NCI-H187 (cell line): ENCODE measurements at regions not wholly inside any gene's neighbourhood (a gene's known extent, or its start where the extent isn't known, plus 50 kb on each side); places are given as distances from the start of the nearest gene placed in this dataset.
"Not testable (repeated sequence)": the region's sequence is repeated elsewhere in the genome, so short reads cannot be mapped to it uniquely, and the experiment has no call there.

Source experiments
- DNase-seq, 2 experiments: peaks; one replicate each; lab custom pipeline; 2025; lab: John Stamatoyannopoulos, UW

DNA sequence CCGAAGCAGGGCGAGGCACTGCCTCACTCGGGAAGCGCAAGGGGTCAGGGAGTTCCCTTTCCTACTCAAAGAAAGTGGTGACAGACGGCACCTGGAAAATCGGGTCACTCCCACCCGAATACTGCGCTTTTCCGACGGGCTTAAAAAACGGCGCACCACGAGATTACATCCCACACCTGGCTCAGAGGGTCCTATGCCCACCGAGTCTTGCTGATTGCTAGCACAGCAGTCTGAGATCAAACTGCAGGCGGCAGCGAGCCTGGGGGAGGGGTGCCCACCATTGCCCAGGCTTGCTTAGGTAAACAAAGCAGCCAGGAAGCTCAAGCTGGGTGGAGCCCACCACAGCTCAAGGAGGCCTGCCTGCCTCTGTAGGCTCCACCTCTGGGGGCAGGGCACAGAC, 549.4 kb downstream of the KIF20B start:
- not testable (repeated sequence) for DNase-seq

DNA sequence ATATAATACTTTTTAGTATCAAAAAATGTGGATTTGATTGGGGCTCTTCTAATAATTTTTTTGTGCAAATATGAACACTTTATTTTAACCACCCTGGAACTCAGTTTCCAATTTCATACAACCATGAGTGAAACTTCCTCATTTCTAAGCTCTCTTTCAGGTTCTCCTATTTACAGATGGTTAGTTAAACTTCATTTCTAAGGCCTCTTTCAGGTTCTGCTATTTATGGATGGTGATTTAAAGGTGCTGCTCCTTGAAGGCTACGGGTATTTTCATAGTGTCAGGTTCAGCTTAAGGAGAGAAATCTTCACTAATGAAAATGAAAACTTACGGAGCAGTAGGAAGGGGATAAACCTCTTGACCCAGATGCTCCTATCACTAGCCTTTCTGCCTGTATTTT, 568.3 kb downstream of the KIF20B start:
- DNase-seq, result no peak

DNA sequence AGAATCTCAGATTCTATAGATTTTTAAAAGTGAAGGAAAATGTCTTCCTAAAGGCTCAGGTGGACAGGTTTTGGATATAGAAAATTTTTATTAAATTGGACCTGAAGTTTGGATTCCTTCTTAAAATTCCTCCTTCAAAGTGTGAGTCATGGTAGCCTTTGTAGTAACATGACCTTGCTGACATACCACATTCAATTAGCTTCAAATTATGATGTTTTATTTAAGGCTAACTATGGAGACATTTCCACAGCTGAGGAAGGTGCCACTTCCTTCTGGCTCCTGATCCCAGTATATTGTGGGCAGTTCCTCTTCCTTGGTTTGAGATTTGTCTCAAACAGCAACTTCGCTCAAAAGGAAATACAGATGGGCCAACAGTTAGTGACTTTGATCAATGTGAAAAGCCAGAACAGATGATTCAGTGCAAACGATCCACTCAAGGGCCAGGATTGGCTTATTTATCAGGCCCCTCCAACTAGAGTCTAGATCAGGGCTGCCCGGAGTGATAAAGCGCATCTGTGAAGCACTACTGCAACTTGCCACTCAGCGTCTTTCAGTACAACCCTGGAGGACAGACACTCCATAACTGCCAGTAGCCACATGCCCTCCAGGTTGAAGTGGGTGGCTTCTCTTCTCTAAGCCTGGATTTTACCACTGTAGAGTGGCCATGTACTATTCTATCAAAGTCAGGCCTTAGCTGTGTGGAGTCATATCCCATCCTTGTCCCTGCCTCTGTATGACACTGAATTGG, 573.5 kb downstream of the KIF20B start:
- no peak for DNase-seq

DNA sequence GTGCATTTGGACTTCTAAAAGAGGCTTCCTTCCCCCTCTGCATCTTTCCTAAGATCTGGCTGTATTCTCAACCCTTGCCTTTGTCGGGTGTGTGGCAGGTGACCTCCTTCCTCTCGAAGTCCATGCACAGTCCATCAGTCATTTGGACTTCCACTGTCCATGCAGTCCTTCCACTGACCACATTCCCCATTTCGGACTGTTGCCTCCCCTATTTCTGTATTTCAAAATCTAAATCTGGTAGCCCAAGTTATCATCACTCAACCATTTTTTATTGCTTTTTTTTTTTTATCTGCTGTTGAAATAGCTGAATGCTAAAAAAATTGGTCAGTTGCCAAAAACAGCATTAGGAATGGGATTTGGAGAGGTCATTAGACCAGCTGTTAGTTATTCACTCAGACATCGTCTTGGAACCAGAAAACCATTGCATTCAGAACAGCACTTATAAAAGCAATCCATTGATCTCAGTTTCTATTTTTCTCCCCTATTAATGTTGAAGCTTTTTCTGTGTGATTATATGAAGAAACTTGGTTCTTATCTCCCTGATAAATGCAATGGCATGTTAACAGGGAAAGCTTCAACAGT, 575.6 kb downstream of the KIF20B start:
- no peak for DNase-seq

DNA sequence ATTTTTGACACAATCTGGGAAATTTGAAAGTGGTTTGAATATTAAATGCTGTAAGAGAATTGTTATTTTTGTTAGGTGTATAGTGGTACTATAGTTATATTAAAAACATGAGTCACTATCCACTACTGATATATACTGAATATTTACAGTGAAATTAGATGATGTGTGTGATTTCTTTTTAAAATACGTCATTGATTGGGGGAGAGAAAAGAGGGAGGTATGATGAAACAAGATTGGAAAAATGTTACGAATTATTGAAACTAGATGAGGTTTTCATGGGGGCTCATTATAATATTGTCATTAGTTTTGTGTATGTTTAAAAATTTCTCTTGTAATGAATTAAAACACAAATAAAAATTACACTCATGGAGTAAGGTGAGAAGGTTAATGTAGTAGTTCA, 571.4 kb downstream of the HTR7 start:
- no peak for DNase-seq

DNA sequence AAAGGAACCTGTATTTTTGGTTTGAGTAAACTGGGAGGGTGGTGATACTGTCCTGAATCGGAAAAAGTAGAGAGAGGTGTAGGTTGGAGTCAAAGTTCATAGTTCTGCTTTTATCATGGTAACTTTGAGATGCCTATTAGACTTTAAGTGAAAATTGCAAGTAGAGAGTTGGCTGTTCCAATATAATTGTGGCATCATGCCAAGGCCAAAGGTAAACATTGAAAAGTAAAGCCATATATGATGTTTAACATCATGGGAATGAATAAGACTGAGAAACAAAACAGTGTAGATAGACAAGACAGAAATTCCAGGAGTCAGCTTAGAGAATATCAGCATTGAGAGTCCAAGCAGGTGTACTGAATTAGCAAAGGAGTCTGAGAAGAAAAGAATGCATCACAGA, 570.9 kb downstream of the HTR7 start:
- DNase-seq, result no peak

DNA sequence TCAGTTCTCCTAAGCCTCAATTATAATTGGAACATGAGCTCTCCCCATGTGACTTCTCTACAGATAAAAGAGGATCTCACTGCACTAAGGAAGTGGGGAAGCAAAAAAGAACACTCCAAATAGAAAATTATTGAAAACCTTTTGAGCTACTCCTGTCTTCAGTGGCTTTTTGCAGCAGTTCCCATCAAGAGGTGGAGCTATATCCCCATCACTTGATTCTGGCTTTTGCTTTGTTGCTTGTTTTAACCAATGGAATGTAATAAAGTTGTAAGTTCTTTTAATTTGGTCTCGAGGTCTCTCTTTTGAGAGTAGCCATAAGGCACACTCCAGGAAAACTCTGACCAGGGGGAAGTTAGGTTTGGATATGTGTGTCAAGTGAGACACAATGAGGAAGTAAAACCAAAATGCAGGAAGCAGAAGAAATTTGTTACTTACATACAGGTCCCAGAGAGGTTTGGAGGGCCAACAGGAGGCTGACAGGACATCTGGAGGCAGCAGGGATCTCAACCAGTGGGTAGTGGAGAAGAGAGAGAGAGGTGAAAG, 569.4 kb downstream of the HTR7 start:
- no peak for DNase-seq

DNA sequence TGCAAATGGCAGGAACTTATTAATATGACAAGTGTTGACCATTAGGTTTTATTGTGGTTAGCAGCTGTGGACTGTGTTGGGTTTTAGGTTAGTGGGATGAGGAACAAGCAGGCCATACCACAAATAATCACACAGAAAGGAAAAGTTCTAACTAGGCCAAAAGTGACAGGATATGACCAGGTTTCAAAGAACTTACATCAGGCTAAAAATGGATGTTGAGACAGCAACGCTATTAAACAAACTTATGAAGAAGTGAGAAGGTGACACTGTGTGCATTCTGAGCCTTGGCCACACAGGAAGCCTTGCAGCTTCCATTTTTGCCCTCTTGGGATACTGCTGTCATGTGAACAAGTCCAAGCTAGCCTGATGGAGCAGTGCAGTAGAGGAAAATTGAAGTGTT, 568.8 kb downstream of the HTR7 start:
- no peak for DNase-seq

DNA sequence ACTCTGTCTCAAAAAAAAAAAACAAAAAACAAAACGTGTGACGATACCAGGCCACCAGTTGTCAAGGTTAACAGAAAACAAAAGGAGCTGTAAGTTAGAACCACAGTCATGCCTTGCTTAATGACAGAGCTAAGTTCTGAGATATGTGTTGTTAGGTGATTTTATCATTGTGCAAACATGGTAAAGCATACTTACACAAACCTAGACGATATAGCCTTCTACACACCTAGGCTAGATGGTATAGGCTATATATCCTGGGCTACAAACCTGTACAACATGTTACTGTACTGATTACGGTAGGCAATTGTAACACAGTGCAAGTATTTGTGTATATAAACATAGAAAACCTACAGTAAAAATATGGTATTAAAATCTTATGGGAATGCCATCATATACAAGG, 564.2 kb downstream of the HTR7 start:
- DNase-seq, result no peak

DNA sequence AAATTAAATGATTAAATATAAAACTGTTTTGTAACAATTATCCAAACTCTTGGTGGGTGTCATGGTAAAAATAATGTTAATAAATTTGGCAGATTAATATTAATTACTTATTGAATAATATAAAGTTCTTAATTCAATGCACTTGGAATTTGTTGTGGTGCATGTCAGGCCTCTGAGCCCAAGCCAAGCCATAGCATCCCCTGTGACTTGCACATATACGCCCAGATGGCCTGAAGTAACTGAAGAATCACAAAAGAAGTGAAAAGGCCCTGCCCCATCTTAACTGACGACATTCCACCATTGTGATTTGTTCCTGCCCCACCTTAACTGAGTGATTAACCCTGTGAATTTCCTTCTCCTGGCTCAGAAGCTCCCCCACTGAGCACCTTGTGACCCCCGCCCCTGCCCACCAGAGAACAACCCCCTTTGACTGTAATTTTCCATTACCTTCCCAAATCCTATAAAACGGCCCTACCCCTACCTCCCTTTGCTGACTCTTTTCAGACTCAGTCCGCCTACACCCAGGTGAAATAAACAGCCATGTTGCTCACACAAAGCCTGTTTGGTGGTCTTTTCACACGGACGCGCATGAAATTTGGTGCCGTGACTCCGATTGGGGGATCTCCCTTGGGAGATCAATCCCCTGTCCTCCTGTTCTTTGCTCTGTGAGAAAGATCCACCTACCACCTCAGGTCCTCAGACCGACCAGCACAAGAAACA, 562.9 kb downstream of the HTR7 start:
- not testable (repeated sequence) for DNase-seq

DNA sequence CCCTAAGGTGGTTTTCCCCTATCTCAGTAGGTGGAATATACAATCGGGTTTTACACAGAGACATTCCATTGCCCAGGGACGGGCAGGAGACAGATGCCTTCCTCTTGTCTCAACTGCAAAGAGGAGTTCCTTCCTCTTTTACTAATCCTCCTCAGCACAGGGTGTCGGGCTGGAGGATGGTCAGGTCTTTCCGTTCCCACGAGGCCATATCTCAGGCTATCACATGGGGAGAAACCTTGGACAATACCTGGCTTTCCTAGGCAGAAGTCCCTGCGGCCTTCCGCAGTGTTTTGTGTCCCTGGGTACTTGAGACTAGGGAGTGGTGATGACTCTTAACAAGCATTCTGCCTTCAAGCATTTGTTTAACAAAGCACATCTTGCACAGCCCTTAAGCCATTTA, 555.8 kb downstream of the HTR7 start:
- DNase-seq, result not testable (repeated sequence)

DNA sequence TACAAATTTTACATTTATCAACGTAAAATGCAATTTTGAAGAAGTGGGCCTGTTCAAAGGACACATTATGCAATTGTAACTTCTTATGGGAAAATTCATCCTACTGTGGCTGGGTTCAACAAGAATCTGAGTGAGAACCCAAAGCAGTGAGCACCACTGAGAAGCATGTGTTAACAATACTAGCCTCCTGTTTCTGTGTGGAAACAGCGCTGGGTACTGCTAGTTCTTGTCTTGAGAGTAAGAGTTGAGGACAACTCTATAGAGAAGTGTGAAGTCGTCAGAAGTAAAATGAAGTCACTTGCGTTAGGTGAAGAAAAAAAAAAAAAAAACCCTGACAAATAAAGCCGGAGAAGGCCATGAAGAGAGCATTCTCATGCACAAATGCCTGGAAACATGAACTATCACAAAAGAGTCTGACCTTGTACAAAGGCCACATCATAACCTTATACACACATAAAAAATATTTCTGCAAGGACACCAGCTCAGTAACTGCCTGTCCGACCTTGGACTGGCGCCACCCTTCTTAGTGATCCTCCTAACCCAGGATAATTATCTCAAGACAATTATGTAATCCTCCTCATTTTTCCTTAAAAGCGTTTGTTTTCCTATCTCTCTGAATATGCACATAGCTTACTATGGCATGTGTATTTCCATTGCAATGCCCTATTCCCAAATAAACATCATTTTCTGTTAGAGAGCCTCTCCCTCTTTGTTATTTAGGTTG, 554.9 kb downstream of the HTR7 start:
- DNase-seq, result no peak

DNA sequence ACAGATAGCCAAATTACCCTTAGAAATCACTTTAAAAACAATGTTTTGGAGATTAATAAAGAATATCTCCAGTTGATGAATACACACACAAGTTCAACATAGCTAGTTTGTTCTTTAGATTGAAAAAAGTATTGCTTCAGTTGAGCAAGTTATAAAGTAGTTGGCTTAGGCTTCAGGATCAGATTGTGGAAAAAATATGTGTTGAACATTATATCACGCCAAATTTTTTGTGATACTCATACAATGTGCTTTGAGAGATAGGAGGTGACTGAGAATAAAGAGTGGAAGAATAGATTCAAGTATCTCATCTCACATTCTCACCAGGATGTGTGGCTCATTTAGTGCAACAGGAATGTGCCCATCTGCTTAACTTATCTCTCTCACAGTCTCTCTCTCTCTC, 553.3 kb downstream of the HTR7 start:
- no peak for DNase-seq

DNA sequence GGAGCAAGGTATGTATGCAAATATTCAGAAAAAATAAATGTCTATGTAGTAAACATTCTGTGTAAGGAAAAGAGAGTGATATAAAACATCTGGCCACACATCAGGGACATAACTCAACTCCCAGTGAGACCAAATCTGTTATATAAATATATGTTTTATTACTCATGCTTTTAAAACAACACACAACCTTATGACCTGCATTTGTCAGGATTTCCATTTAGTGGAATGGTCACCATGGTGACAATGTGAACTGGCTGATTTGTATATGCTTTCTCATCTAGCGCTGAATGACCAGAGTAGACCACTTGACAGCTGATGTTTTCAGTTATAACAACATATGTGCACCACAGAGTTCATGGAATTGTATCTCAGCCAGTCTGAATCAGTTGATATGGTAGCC, 551.7 kb downstream of the HTR7 start:
- DNase-seq, result no peak

DNA sequence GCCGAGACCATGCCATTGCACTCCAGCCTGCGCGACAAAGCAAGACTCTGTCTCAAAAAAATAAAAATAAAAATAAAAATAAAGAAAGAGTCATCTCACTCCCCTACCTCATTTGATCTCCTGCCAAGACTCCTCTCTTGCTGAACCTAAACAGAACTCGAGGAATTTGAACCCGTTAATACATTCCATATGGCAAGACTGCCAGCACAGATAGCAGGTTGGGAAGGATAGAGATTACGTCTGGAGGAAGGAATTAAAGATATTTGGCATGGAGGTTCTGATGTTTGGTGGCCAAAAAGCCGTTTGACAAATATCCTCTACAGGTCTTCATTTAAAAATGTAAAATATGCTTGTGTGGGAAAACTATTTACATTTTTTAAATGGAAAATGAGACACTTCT, 549.6 kb downstream of the HTR7 start:
- no peak for DNase-seq

DNA sequence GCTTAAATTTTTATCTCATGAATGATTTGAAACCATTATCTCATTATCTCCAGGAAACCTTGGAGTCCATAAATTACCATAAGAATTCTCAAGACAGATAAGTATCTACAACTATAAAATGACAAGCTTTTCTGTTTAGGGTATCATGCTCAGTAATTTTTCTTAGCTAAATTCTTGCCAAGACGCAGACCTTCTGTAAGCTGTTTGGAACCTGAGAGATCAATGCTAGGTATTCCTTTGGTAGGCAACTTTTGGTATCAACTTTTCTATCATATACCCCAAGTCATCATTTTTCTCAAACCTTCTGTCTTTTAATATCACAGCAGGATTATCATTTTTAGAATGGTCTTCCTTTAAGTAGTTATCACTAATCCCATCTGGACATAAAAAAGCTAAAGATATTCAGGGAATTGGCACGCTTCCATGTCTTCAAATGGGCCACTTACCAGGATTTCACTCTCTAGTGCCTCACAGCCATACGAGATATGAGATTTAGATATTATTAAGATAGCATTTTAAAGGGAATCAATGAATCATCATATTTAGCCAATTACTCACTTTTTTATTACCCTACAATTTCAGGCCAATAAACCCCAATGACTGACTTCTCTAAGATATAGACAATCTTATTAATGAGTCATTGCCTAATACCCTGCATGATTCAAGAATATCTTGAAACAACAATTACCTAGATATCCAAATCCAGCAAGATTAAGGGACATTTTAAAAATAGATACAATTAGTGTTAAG, 544.1 kb downstream of the HTR7 start:
- DNase-seq, result no peak

DNA sequence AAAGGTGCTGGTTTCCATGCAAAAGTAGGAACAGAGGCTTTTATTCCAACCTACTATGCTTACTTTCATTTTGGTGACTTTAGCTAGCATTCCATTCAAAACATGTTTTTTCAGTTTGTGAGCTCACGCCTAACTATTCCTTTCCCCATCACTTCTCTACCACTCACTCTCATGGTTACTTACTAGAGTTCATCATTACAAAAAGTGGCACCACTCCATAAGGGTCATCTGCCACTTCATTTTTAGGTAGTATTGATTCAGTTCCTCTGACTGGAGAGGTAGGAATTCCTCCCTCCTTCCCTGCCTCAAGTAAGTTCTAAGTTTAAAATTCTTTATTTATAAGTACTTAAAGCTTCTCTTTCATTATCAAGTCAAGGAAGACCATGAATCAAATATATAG, 543.1 kb downstream of the HTR7 start:
- no peak for DNase-seq

DNA sequence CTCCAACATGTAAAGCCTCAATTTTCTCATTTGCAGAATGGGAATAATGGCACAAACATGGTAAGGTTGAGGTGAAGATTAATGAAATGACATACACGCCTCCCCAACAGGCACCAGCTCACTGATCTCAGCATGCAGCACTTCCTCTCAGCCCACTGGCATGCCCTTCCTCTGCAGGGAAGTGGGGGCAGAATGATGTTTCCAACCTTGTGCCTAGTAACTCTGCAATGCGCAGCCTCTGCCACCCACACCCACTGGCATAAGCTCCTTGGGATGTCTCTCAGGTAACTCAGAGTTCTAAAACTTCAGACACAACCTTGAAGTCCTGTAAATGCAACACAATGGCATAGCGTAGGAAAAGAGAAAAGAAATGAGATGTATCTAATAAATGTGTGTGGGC, 540.7 kb downstream of the HTR7 start:
- DNase-seq, result no peak

DNA sequence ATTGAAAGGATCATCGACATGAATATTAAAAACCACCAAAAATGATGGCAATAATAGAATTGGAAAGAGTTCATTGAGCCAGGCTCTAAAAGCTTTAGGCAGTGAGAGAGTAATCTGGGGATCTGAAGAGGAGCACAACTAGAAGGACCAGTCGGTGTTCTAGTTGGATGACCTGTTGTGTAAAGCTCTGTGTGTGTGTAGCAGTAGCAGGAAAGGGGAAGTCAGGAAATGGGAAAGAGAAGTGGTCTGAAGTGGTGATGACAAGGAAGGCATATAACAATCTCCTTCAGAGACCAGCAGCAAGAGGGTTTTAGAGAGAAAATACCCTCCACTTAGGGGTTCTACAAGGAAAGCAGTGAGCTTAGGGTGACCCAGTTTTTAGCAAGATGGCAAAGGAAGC, 539.2 kb downstream of the HTR7 start:
- no peak for DNase-seq

DNA sequence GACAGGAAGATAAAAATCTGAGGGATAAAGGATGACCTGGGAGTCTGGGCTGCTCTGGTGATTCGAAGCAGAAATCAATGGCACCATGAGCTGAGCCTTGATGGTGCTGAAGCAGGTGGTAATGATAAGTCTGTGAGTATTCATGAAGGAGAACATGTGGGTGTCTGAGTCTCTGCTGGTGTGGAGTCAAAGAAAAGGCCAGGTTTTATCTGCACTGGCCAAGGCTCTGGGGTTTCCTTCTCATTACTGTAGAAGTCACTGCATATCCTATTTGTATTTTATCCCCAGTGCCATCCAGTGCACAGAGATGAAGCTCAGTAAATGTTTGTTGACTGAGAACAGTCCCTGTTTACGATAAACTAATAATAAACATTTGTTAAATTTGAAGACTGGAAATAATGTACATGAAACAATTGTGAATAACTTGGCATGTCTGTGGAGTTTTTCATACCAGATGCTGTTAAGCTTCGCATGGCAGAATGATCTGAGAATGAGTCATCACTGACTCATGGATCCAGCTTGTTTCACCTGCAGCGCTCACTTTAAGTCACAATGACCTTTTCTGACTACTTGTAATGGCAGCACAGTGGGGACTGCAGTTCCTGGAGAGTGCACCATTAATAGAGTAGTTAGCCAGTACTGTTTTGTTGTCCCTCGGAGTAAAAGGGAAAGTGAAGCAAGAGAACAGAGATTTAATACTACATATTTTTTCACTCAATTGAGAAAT, 538.5 kb downstream of the HTR7 start:
- no peak for DNase-seq
